ENCODE measurements at regions not wholly inside any gene's neighbourhood (a gene's known extent, or its start where the extent isn't known, plus 50 kb on each side); places are given as distances from the start of the nearest gene placed in this dataset.

GRCh38 chr11:35057926-35058668 is 80.9 kb upstream of the CD44 start:
- Histone ChIP-seq H2AK5ac (ENCODE audit: low read depth, low read length) (no peak overlapping the region), H2BK20ac (ENCODE audit: low read length) (no peak overlapping the region), H2BK5ac (ENCODE audit: low read depth, low read length) (no peak overlapping the region), H3K4me1 (replicated peaks in 1 of 4; ENCODE audit: control insufficient read depth in 3 of 4, insufficient read depth in 4 of 4, low read length in 3 of 4) (no peaks in the 10 kb centered on the region), H3K9ac (replicated peaks in 1 of 4; ENCODE audit: extremely low read depth in 1 of 4, low read depth in 3 of 4, low read length in 3 of 4) (no peak overlapping the region), H4K20me1 (replicated peaks in 1 of 2; ENCODE audit: control insufficient read depth in 1 of 2, insufficient read depth in 2 of 2, low read length in 2 of 2) (no peaks in the 10 kb centered on the region), H2BK120ac (replicated peaks; ENCODE audit: low read depth, low read length) (no peak overlapping the region), H4K5ac (ENCODE audit: insufficient read length, low read depth, low read length) (no peak overlapping the region), H3K27me3 (replicated peaks in 1 of 4; ENCODE audit: control insufficient read depth in 3 of 4, extremely low read depth in 1 of 4, insufficient read depth in 3 of 4, low read length in 3 of 4) (no peaks in the 10 kb centered on the region), H3K14ac (ENCODE audit: insufficient read length) (no peak overlapping the region), H3K9me3 (ENCODE audit: insufficient read depth in 2 of 2, low read depth in 1 of 2, low read length in 1 of 2) (no peaks in the 10 kb centered on the region), H3K56ac (replicated peaks; ENCODE audit: insufficient read length, low read depth, low read length) (no peak overlapping the region), H3K36me3 (ENCODE audit: control insufficient read depth in 2 of 4, insufficient read depth in 4 of 4, low read length in 3 of 4) (no peaks in the 10 kb centered on the region), H3K4me2 (ENCODE audit: insufficient read depth in 1 of 2, low read depth in 2 of 2, low read length in 2 of 2) (no peak overlapping the region), H3K4ac (replicated peaks; ENCODE audit: insufficient read length, low read depth, low read length) (no peak overlapping the region), H3K79me2 (ENCODE audit: control insufficient read depth in 1 of 2, insufficient read depth in 2 of 2, low read length in 2 of 2) (no peaks in the 10 kb centered on the region), H4K91ac (replicated peaks; ENCODE audit: insufficient read length, low read length) (no peak overlapping the region), H3K4me3 (ENCODE audit: extremely low read depth in 1 of 4, insufficient read depth in 2 of 4, low read depth in 3 of 4, low read length in 4 of 4) (no peak overlapping the region), H2AFZ (ENCODE audit: low read length) (no peak overlapping the region), H3K23me2 (ENCODE audit: low read depth, low read length) (no peaks in the 10 kb centered on the region), H3K79me1 (ENCODE audit: low read depth, low read length) (no peaks in the 10 kb centered on the region), H2BK12ac (ENCODE audit: low read depth, low read length) (no peak overlapping the region), H3K18ac (ENCODE audit: extremely low read depth, low read length) (no peak overlapping the region), H2BK15ac (ENCODE audit: low read length) (no peak overlapping the region), H3K23ac (ENCODE audit: insufficient read length) (no peak overlapping the region), H4K8ac (ENCODE audit: extremely low read depth, insufficient read depth, low read length) (no peak overlapping the region), H3K27ac (ENCODE audit: low read depth, low read length) (no peak overlapping the region)
- CTCF ChIA-PET (ENCODE audit: partially characterized antibody), result no interaction called here
- FAIRE-seq, result no peak
- no peak for DNase-seq (ENCODE audit: low read depth in 1 of 2, low spot score in 2 of 2)
- 85% methylated on average over 2 of the region's 2 CpGs; no CpG with 5 or more reads in 1 of the 2 experiments for WGBS, 2 experiments (ENCODE audit: extremely low coverage in 1 of 2, insufficient coverage in 1 of 2, insufficient read length in 1 of 2, insufficient replicate concordance in 2 of 2, low coverage in 1 of 2, low lambda C conversion rate in 2 of 2, missing lambda C conversion rate in 1 of 2)
- POLR2A ChIA-PET (ENCODE audit: partially characterized antibody), result no interaction called here
- TF ChIP-seq GTF2F1 (IDR thresholded peaks at IDR 0.05; ENCODE audit: borderline replicate concordance, low read depth, low read length), result no peak
- no peak for TF ChIP-seq TBP (IDR thresholded peaks at IDR 0.05; ENCODE audit: low read depth, low read length)
- no peak for TF ChIP-seq CBX5 (IDR thresholded peaks at IDR 0.05; ENCODE audit: low read depth, low read length)
- TF ChIP-seq CTCF (IDR thresholded peaks at IDR 0.05; ENCODE audit: control extremely low read depth in 1 of 3, insufficient read depth in 1 of 3, low read depth in 1 of 3, low read length in 3 of 3), result no peak
- no peak for TF ChIP-seq CEBPB (IDR thresholded peaks at IDR 0.05; ENCODE audit: low read depth, low read length)
- no peak for TF ChIP-seq MAX (IDR thresholded peaks at IDR 0.05)
- no peak for TF ChIP-seq HDAC2 (IDR thresholded peaks at IDR 0.05; ENCODE audit: borderline replicate concordance in 1 of 2, low read depth in 2 of 2, low read length in 2 of 2)
